ENCODE measurements at regions not wholly inside any gene's neighbourhood (a gene's known extent, or its start where the extent isn't known, plus 50 kb on each side); places are given as distances from the start of the nearest gene placed in this dataset.

DNA sequence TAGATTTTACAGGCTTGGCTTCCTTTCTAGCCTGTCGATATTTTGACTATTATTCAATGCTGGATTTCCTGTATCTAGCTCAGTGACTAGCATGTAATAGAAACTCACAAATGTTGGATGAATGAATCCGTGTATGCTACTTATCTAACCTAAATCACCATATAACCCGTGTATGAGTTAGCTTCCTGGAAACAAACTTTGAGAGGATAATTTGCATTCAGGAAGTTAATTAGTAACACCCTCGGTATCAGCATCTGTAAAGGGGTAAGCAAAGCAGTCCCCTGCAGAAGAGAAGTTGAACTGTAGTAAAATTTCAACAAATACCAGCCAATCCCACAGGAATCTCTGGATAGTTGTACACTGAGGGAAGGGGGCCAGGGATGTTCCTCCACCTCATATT, 269.4 kb upstream of the LRATD1 start:
- TF ChIP-seq, protein P1, sequence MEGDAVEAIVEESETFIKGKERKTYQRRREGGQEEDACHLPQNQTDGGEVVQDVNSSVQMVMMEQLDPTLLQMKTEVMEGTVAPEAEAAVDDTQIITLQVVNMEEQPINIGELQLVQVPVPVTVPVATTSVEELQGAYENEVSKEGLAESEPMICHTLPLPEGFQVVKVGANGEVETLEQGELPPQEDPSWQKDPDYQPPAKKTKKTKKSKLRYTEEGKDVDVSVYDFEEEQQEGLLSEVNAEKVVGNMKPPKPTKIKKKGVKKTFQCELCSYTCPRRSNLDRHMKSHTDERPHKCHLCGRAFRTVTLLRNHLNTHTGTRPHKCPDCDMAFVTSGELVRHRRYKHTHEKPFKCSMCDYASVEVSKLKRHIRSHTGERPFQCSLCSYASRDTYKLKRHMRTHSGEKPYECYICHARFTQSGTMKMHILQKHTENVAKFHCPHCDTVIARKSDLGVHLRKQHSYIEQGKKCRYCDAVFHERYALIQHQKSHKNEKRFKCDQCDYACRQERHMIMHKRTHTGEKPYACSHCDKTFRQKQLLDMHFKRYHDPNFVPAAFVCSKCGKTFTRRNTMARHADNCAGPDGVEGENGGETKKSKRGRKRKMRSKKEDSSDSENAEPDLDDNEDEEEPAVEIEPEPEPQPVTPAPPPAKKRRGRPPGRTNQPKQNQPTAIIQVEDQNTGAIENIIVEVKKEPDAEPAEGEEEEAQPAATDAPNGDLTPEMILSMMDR (IDR thresholded peaks at IDR 0.05): no peak
- TF ChIP-seq EZH2phosphoT487 (IDR thresholded peaks at IDR 0.05) (no peak), EZH2 (IDR thresholded peaks at IDR 0.05) (no peak)
